ENCODE measurements at regions not wholly inside any gene's neighbourhood (a gene's known extent, or its start where the extent isn't known, plus 50 kb on each side); places are given as distances from the start of the nearest gene placed in this dataset.

DNA sequence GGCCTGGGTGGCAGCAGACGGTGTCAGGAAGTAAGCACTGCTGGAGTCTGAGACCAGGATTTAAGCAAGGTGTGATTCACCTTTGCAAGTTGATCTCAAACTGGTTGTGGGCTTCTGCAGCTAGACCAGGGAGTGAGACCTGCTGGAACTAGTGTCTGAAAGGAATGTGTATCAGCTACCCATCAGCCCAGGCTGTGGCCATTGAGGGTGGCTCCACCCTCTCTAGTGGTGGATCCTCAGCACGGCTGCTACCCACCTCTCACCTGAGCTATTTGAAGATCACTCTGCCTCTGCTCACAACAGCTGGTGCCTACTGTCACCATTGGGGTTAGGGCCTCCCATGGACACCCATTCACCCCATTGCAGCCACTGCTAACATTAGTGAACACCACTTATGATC, 140.3 kb upstream of the DCBLD2 start:
- H3K36me3 Mint-ChIP-seq (ENCODE audit: low read depth), result no peaks in the 10 kb centered on the region
- CTCF ChIA-PET, result no interaction called here
- no peaks in the 10 kb centered on the region for H3K4me1 Mint-ChIP-seq
- H3K9me3 Mint-ChIP-seq, result no peaks in the 10 kb centered on the region
- POLR2A ChIA-PET, result no interaction called here
- no peak overlapping the region for H3K4me3 Mint-ChIP-seq
- H3K27ac Mint-ChIP-seq, result no peak overlapping the region
- no peaks in the 10 kb centered on the region for H3K27me3 Mint-ChIP-seq
- no peak for DNase-seq

DNA sequence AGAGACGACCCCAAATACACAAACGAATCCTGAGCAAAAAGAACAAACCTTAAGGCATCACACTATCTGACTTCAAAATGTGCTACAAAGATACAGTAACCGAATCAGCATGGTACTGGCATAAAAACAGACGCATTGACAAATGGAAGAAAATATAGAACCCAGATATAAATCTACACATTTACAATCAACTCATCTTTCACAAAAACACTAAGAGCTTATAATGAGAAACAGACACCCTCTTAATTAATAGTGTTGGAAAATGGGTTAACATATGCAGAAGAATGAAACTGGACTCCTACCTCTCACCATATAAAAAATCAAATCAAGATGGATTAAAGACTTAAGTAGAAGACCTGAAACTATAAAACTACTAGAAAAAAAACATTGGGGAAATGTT, 130.3 kb upstream of the DCBLD2 start:
- POLR2A ChIA-PET, result no interaction called here

DNA sequence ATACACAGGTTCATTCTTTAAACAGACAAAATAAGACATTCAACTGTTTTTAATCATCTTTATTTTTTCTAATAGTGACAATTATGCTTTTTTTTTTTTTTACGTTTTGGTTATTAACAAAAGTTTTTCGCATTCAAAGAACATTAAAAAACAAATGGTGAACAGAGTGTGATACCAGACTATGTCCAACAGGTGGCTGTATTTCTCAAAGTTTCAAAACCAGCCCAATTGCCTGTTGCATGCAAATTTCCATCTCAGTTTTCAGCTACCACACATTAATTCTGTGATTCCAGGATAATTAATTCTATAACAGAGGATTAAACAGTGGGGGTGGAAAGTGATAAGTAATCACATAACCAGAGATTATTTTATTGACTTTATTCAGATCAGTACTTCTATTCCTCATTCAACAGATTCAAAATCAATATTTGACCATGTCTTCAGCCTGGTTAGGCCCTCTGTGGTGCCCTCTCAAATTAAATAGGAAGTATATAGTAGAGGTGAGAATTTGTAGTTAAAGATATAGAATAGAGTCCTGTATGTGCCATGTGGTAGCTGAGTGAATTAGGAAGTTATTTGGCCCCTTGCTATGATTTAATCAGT, 122.2 kb upstream of the DCBLD2 start:
- Mint-ChIP-seq H3K27ac (no peak overlapping the region), H3K4me3 (no peak overlapping the region), H3K27me3 (no peaks in the 10 kb centered on the region), H3K36me3 (ENCODE audit: low read depth) (no peaks in the 10 kb centered on the region), H3K9me3 (no peaks in the 10 kb centered on the region), H3K4me1 (no peaks in the 10 kb centered on the region)
- ChIA-PET POLR2A (no interaction called here), CTCF (interaction anchor here (0.6 to 1.3 kb wide), 3 partner anchors 149 to 664 kb away, joined by 3 to 5 read pairs (median 3); no protein-coding TSS in a partner anchor)
- no peak for DNase-seq

More for the DNA sequence above, 130.3 kb upstream of the DCBLD2 start:
- H3K36me3 Mint-ChIP-seq (ENCODE audit: low read depth), result no peaks in the 10 kb centered on the region
- H3K9me3 Mint-ChIP-seq, result no peaks in the 10 kb centered on the region
- no peaks in the 10 kb centered on the region for H3K27me3 Mint-ChIP-seq
- H3K27ac Mint-ChIP-seq, result no peak overlapping the region
- H3K4me1 Mint-ChIP-seq, result no peaks in the 10 kb centered on the region
- H3K4me3 Mint-ChIP-seq, result no peak overlapping the region
- CTCF ChIA-PET, result no interaction called here
- DNase-seq, result no peak

DNA sequence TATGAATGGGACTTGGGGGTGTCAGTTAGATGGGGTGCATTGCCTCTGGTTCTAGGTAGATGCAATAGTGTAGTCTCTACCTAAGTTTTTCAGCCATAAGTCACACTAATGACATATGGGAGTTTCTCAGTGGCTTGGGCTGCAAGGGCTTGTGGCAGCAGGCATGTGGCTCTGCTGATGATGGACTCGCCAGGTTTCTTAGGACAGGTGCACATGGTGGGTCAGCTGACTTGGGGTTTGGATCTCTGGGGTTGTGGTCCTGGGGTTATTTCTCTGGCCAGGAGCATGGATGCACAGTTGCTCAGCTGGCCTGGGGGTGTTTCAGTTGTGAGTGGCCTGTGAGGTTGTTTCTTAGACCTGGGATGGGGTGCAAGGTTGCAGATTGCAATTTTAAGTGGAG, 120.0 kb upstream of the DCBLD2 start:
- DNase-seq, result no peak
- Mint-ChIP-seq H3K36me3 (ENCODE audit: low read depth) (no peaks in the 10 kb centered on the region), H3K27me3 (no peaks in the 10 kb centered on the region), H3K4me3 (no peak overlapping the region), H3K27ac (no peak overlapping the region), H3K4me1 (no peaks in the 10 kb centered on the region), H3K9me3 (no peaks in the 10 kb centered on the region)
- CTCF ChIA-PET, result no interaction called here
- POLR2A ChIA-PET, result no interaction called here

DNA sequence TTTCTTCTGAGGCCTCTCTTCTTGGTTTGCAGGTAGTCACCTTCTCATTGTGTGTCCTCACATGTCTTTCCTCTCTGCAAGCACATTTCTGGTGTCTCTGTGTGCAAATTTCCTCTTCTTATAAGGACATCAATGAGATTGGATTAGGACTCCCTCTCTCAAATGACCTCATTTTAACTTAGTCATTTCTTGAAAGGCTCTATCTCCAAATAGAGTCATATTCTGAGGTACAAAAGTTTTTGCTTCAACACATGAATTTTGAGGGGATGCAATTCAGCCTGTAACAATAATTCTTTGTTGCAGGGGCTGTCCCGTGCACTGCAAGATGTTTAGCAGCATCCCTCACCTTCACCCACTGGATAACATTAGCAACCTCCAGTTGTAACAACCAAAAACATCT, 115.0 kb upstream of the DCBLD2 start:
- H3K9me3 Mint-ChIP-seq, result no peaks in the 10 kb centered on the region
- ChIA-PET POLR2A (no interaction called here), CTCF (interaction anchor here (0.7 kb wide), 1 partner anchor 1591 kb away, joined by 3 read pairs; no protein-coding TSS in a partner anchor)
- no peak overlapping the region for H3K27ac Mint-ChIP-seq
- H3K4me3 Mint-ChIP-seq, result no peak overlapping the region
- no peaks in the 10 kb centered on the region for H3K27me3 Mint-ChIP-seq
- no peaks in the 10 kb centered on the region for H3K36me3 Mint-ChIP-seq (ENCODE audit: low read depth)
- no peak for DNase-seq
- no peaks in the 10 kb centered on the region for H3K4me1 Mint-ChIP-seq

DNA sequence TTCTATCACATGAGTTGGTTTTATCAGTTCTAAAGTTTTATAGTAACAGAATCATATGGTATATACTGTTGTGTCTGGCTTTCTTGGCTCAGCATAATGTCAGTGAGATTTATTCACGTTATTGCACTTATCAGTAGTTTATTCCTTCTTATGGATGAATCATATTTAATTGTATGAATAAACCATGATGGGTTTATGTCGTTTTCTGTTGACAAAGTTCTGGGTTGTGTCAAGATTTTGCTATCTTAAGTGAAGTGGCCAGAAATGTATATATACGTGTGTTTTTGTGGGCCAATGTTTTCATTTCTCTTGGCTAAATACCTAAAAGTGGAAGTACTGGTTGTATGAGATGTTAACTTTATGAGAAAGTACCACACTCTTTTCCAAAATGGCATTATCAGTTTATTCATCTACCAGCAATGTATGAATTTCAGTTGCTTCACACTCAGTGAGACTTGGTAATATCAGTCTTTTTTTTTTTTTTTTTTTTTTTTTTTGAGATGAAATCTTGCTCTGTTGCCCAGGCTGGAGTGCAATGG, 112.4 kb upstream of the DCBLD2 start:
- CTCF ChIA-PET, result no interaction called here
- no peaks in the 10 kb centered on the region for H3K27me3 Mint-ChIP-seq
- H3K9me3 Mint-ChIP-seq, result no peaks in the 10 kb centered on the region
- H3K27ac Mint-ChIP-seq, result no peak overlapping the region
- H3K36me3 Mint-ChIP-seq (ENCODE audit: low read depth), result no peaks in the 10 kb centered on the region
- no peaks in the 10 kb centered on the region for H3K4me1 Mint-ChIP-seq
- DNase-seq, result no peak
- H3K4me3 Mint-ChIP-seq, result no peak overlapping the region
- POLR2A ChIA-PET, result no interaction called here

DNA sequence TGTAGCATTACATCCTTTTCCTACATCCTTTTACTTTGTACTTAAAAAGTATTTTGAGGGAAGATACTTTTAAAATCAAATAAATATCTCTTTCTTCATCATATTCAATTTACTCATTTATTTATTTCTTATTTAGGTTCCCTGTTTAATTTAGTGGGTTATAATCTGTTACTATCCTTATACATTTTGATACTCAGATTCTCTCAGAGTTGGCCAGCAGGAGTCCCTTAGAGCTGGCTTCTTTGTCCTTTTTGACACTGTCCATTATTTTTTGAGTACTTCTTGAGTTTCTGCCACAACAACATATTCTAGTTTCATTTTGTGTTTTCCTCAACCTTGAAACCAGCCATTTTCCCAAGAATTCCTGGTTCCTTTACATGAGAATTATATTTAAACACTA, 111.6 kb upstream of the DCBLD2 start:
- no peak overlapping the region for H3K4me3 Mint-ChIP-seq

DNA sequence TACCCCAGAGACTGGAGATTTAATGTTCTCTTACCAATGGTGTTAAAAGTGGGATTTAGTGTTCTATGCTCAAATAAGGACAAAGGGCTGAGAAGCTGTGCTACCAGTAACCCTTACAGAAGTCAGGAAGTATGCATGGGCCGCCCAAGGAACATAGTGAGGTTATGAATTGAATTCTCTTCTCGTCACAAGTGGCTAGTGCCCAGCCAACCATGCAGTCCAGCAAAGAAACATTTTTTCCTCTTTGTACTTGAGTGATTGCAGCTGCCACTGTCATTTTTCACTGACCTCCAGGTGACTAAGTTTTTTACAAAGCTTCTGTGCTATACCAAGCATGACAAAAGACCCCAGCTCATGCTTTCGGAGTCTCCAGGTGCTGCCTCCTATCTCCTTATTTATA, 110.6 kb upstream of the DCBLD2 start:
- no peaks in the 10 kb centered on the region for H3K27me3 Mint-ChIP-seq
- no peak overlapping the region for H3K4me3 Mint-ChIP-seq
- H3K9me3 Mint-ChIP-seq, result no peaks in the 10 kb centered on the region
- H3K36me3 Mint-ChIP-seq (ENCODE audit: low read depth), result no peaks in the 10 kb centered on the region
- H3K4me1 Mint-ChIP-seq, result no peaks in the 10 kb centered on the region
- DNase-seq, result no peak
- no peak overlapping the region for H3K27ac Mint-ChIP-seq
- CTCF ChIA-PET, result no interaction called here
- POLR2A ChIA-PET, result no interaction called here

More for the DNA sequence above, 111.6 kb upstream of the DCBLD2 start:
- ChIA-PET CTCF (no interaction called here), POLR2A (no interaction called here)
- H3K27ac Mint-ChIP-seq, result no peak overlapping the region
- H3K9me3 Mint-ChIP-seq, result no peaks in the 10 kb centered on the region
- no peaks in the 10 kb centered on the region for H3K36me3 Mint-ChIP-seq (ENCODE audit: low read depth)
- H3K4me1 Mint-ChIP-seq, result no peaks in the 10 kb centered on the region
- no peak for DNase-seq
- no peaks in the 10 kb centered on the region for H3K27me3 Mint-ChIP-seq

DNA sequence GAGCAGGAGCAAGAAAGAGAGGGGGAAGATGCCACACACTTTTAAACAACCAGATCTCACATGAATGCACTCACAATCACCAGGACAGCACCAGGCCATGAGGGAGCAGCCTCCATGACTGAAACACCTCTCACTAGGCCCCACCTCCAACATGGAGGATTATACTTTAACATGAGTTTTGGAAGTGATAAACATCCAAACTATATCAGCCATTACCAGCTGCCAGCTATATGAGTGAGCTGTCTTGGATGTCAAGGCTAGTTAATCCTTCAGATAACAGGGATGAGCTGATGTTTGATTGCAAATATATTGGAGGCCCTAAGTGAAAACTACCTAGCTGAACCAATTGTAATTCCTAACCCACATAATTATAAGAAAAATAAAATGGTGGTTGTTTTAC, 108.4 kb upstream of the DCBLD2 start:
- no peaks in the 10 kb centered on the region for H3K9me3 Mint-ChIP-seq
- no peaks in the 10 kb centered on the region for H3K27me3 Mint-ChIP-seq
- no peak overlapping the region for H3K4me3 Mint-ChIP-seq
- ChIA-PET POLR2A (no interaction called here), CTCF (no interaction called here)
- H3K4me1 Mint-ChIP-seq, result no peaks in the 10 kb centered on the region
- H3K27ac Mint-ChIP-seq, result no peak overlapping the region
- H3K36me3 Mint-ChIP-seq (ENCODE audit: low read depth), result no peaks in the 10 kb centered on the region
- no peak for DNase-seq

DNA sequence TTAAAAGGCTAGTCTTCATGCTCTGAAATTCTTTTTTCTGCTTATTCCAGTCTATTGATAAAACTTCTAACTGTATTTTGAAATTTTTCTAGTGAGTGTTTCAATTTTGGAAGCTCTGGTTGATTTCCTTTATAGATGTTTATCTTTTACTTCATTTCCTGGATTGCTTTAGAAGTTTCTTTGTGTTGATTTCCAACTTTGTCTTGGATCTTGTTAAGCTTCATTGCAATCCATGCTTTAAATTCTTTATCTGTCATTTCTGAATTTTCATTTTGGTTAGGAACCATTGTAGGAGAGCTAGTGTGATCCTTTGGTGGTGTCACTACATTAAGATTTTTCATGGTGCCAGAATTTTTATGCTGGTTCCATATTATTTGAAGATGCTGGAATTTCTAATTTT, 105.2 kb upstream of the DCBLD2 start:
- Mint-ChIP-seq H3K4me3 (no peak overlapping the region), H3K27ac (no peak overlapping the region), H3K36me3 (ENCODE audit: low read depth) (no peaks in the 10 kb centered on the region), H3K27me3 (no peaks in the 10 kb centered on the region), H3K4me1 (no peaks in the 10 kb centered on the region), H3K9me3 (no peaks in the 10 kb centered on the region)
- POLR2A ChIA-PET, result no interaction called here
- DNase-seq, result no peak
- CTCF ChIA-PET, result no interaction called here

DNA sequence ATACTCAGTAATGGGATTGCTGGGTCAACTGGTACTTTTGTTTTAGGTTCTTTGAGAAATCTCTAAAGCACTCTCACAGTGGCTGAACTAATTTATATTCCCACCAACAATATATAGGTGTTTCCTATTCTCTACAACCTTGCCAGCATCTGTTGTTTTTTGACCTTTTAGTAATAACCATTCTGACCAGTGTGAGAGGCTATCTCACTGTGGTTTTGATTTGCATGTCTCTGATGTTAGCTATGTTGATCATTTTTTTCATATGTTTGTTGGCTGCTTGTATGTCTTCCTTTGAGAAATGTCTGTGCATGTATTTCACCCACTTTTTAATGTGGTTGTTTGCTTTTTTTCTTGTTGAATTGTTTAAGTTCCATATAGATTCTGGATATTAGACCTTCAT, 98.2 kb upstream of the DCBLD2 start:
- no peak overlapping the region for H3K27ac Mint-ChIP-seq

DNA sequence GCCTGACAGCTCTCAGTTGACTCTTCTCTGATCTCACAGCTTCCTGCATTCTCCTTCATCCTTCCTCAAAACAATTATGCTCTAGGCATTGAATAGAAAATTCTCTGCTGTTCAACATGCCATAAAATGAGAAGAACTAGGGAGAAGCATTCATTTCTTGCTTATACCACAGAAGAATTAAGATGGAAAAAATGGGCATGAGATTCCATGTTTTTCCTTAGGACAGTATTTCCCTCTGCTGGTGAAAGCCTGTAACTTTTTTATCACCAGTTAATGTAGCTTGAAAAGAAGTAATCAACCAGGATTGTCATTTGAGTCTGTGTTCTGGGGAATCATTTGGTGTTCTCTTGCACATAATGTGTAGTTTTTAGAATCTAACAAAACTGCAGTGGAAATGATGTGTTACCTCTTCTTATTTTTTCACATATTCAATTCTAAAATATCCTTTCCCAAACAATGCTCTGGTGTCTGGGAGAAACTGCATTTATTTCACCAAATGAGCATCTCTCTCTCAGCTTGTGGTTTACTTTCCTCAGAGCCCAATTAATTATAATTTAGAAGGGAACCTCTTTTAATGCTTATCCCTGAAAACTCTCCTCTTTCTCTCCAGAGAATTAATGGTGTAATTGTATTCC, 92.8 kb upstream of the DCBLD2 start:
- no peaks in the 10 kb centered on the region for H3K4me1 Mint-ChIP-seq
- H3K9me3 Mint-ChIP-seq, result no peaks in the 10 kb centered on the region
- H3K27ac Mint-ChIP-seq, result no peak overlapping the region
- no peak overlapping the region for H3K4me3 Mint-ChIP-seq
- DNase-seq, result no peak
- ChIA-PET POLR2A (no interaction called here), CTCF (interaction anchor here (1.1 to 2.0 kb wide), 4 partner anchors 82 to 177 kb away, joined by 3 to 6 read pairs (median 3); partner anchors contain the start of gene DCBLD2)
- H3K27me3 Mint-ChIP-seq, result peaks cover 4% of the 10 kb centered on the region
- H3K36me3 Mint-ChIP-seq (ENCODE audit: low read depth), result no peaks in the 10 kb centered on the region

More for the DNA sequence above, 98.2 kb upstream of the DCBLD2 start:
- H3K27me3 Mint-ChIP-seq, result peaks cover 4% of the 10 kb centered on the region
- ChIA-PET POLR2A (no interaction called here), CTCF (no interaction called here)
- H3K4me3 Mint-ChIP-seq, result no peak overlapping the region
- DNase-seq, result no peak
- H3K4me1 Mint-ChIP-seq, result no peaks in the 10 kb centered on the region
- no peaks in the 10 kb centered on the region for H3K9me3 Mint-ChIP-seq
- H3K36me3 Mint-ChIP-seq (ENCODE audit: low read depth), result no peaks in the 10 kb centered on the region

DNA sequence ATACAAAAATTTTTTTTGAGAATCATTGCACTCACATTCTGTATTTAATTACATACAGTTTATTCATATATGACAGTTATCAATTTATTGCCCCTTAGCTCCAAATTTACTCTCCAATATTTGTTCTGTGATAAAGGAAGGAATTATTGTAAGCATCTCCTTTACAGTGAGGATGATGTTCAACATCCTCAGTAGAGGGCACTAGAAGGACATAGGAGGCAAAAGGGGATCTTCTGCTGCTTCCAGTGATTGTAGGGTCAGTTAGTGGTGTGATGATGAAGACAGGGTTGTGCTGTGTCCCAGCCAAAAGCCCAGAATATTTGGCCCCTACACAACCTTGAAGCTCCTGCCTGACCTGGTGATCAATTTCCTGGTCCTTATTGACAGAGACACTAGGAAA, 89.9 kb upstream of the DCBLD2 start:
- DNase-seq, result no peak

DNA sequence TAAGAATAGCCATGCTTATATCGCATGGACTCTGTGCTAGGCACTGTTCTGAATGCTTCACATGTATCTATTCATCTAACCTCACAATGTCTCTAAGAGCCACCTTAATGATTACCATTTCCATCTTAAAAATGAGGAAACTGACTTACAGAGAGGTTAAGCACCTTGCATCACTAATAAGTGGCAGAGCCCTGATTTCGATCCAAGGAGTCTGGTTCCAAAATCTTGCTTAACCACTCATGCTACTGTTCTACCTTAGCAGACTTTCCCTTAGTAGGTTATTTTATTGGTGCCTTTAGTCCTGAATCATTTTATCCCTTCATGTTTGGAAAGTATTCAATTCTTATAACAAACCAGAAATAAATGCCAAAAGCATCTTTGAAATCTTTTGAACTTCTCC, 89.2 kb upstream of the DCBLD2 start:
- ChIA-PET POLR2A (no interaction called here), CTCF (no interaction called here)
- H3K36me3 Mint-ChIP-seq (ENCODE audit: low read depth), result no peaks in the 10 kb centered on the region
- no peaks in the 10 kb centered on the region for H3K9me3 Mint-ChIP-seq
- H3K4me3 Mint-ChIP-seq, result no peak overlapping the region
- H3K27ac Mint-ChIP-seq, result no peak overlapping the region
- no peak for DNase-seq
- H3K4me1 Mint-ChIP-seq, result no peaks in the 10 kb centered on the region
- H3K27me3 Mint-ChIP-seq, result no peaks in the 10 kb centered on the region

More for the DNA sequence above, 89.9 kb upstream of the DCBLD2 start:
- Mint-ChIP-seq H3K4me3 (no peak overlapping the region), H3K36me3 (ENCODE audit: low read depth) (no peaks in the 10 kb centered on the region), H3K4me1 (no peaks in the 10 kb centered on the region), H3K27ac (no peak overlapping the region), H3K9me3 (no peaks in the 10 kb centered on the region), H3K27me3 (no peaks in the 10 kb centered on the region)
- CTCF ChIA-PET, result no interaction called here
- POLR2A ChIA-PET, result no interaction called here
